K562 (cell line): ENCODE measurements at regions not wholly inside any gene's neighbourhood (a gene's known extent, or its start where the extent isn't known, plus 50 kb on each side); places are given as distances from the start of the nearest gene placed in this dataset.

ENCODE experiments used
- ATAC-seq: fragments of 200-7000 bp; cut with Tn5 transposase; 3 replicates; pipeline ENCODE4 v1.9.1; 2020; ENCODE audit warnings: moderate library complexity
- BruUV-seq: library from RNA; stranded (reverse); fragments of 400-500 nt; replicated peaks from 2 replicates; lab custom pipeline; 2021; lab: Mats Ljungman, UMichigan
- CTCF ChIA-PET: fragments of 300-600 bp; formaldehyde crosslinking; extraction: SDS; loops from one replicate; lab custom pipeline; 2021; ENCODE audit warnings: low intra/inter-chr PET ratio; lab: Yijun Ruan, JAX
- POLR2A ChIA-PET: fragments of 300-600, 350-650 bp; sonication (Branson Sonifier 250); formaldehyde crosslinking; extraction: SDS; loops from one replicate; lab custom pipeline; 2021; ENCODE audit warnings: antibody characterized with exemption, inconsistent platforms; lab: Yijun Ruan, JAX
- DNase-seq, 4 experiments: peaks; one replicate each; pipeline versions ENCODE4 v3.0.0 to v3.0.0-alpha.2; 2011 to 2018; ENCODE audit warnings: low spot score in 3 of 4, mixed read lengths in 3 of 4; ENCODE audit errors: extremely low read depth in 1 of 4
- FAIRE-seq: peaks from 2 replicates; lab custom pipeline; 2011; peaks lifted over from hg19 to GRCh38; lab: Jason Lieb, UNC
- H2AFZ ChIP-seq: 2 replicates; pipeline ENCODE4 v1.6.0; 2011; ENCODE audit warnings: low read depth, low read length, control low read depth, inconsistent platforms
- H3K27ac ChIP-seq: fragments of 200-600 bp; 3 replicates; pipeline ENCODE4 v1.8.0; 2011; ENCODE audit warnings: low read depth, mild to moderate bottlenecking, control low read depth, inconsistent platforms, low read length, moderate library complexity, mixed read lengths; ENCODE audit errors: extremely low read depth
- H3K27me3 ChIP-seq, 2 experiments: fragments of 300-600 bp in 1 of 2; 2 replicates in 1 of 2; 3 replicates in 1 of 2; pipeline versions ENCODE4 v1.6.0 to v1.8.0; 2011; ENCODE audit warnings: inconsistent platforms in 2 of 2, low read length in 2 of 2, mild to moderate bottlenecking in 1 of 2, mixed read lengths in 1 of 2, moderate library complexity in 1 of 2; ENCODE audit not compliant: control insufficient read depth in 2 of 2, insufficient read depth in 2 of 2
- H3K36me3 ChIP-seq: fragments of 300-600 bp; 3 replicates; pipeline ENCODE4 v1.8.0; 2011; ENCODE audit warnings: mild to moderate bottlenecking, low read length, inconsistent platforms; ENCODE audit not compliant: control insufficient read depth, insufficient read depth
- H3K4me1 ChIP-seq, 2 experiments: fragments of 200-600 bp in 1 of 2; replicated peaks in 1 of 2; 2 replicates in 1 of 2; 3 replicates in 1 of 2; pipeline versions ENCODE4 v1.5.1 to v1.8.0; 2011; ENCODE audit warnings: inconsistent platforms in 2 of 2, low read length in 2 of 2, mild to moderate bottlenecking in 1 of 2, mixed read lengths in 1 of 2, moderate library complexity in 1 of 2; ENCODE audit not compliant: control insufficient read depth in 2 of 2, insufficient read depth in 2 of 2
- H3K4me2 ChIP-seq: 2 replicates; pipeline ENCODE4 v1.6.1; 2011; ENCODE audit warnings: low read length, control low read depth, inconsistent platforms, mixed read lengths; ENCODE audit not compliant: insufficient read depth
- H3K4me3 ChIP-seq: fragments of 200-600 bp; sonication (generic), shearing (Covaris generic); 2 replicates; pipeline ENCODE4 v1.5.1; 2016; ENCODE audit warnings: control low read depth, inconsistent platforms
- H3K79me2 ChIP-seq: fragments of 200-600 bp; 3 replicates; pipeline ENCODE4 v1.8.0; 2011; ENCODE audit warnings: low read length, inconsistent platforms; ENCODE audit not compliant: control insufficient read depth, insufficient read depth
- H3K9ac ChIP-seq, 2 experiments: 2 replicates each; pipeline versions ENCODE4 v1.6.0 to v1.6.1; 2011; ENCODE audit warnings: low read depth in 2 of 2, low read length in 2 of 2, control low read depth in 1 of 2, inconsistent platforms in 1 of 2, mild to moderate bottlenecking in 1 of 2, mixed read lengths in 1 of 2; ENCODE audit not compliant: insufficient read depth in 1 of 2
- H3K9me1 ChIP-seq: one replicate; pipeline ENCODE4 v1.6.0; 2011; ENCODE audit warnings: inconsistent platforms, mild to moderate bottlenecking, low read length, moderate library complexity; ENCODE audit not compliant: control insufficient read depth, insufficient read depth
- H3K9me3 ChIP-seq: replicated peaks from 2 replicates; pipeline ENCODE4 v1.5.1; 2011; ENCODE audit warnings: low read depth, low read length, inconsistent platforms; ENCODE audit not compliant: control insufficient read depth, insufficient read depth
- H4K20me1 ChIP-seq: replicated peaks from 2 replicates; pipeline ENCODE4 v1.6.1; 2011; ENCODE audit warnings: low read length, inconsistent platforms, mixed read lengths; ENCODE audit not compliant: control insufficient read depth, insufficient read depth
- CBX2 ChIP-seq: fragments of 200-600 bp; sonication (generic); IDR thresholded peaks from one replicate; pipeline ENCODE4 v1.6.1; 2012; ENCODE audit warnings: mild to moderate bottlenecking, low read length, inconsistent platforms; ENCODE audit not compliant: insufficient read depth, poor library complexity, severe bottlenecking
- CEBPB ChIP-seq: fragments of 450-650 bp; IDR thresholded peaks from 2 replicates; pipeline ENCODE4 v1.6.1; 2016; ENCODE audit warnings: missing genetic modification characterization, missing compliant biosample characterization
- DNMT1 ChIP-seq: fragments of 450-650 bp; IDR thresholded peaks from 2 replicates; pipeline ENCODE4 v1.6.1; 2016; ENCODE audit warnings: antibody characterized with exemption, mild to moderate bottlenecking
- HMG20A ChIP-seq: fragments of 450-650 bp; formaldehyde crosslinking; conservative IDR thresholded peaks from 2 replicates; pipeline ENCODE4 v1.4.0; 2020; ENCODE audit warnings: mild to moderate bottlenecking, mixed read lengths
- NFATC3 ChIP-seq: fragments of 450-650 bp; IDR thresholded peaks from 2 replicates; pipeline ENCODE4 v1.6.1; 2017; ENCODE audit warnings: mild to moderate bottlenecking
- NR2C1 ChIP-seq, 2 experiments: fragments of 450-650 bp; IDR thresholded peaks; 2 replicates each; pipeline ENCODE4 v1.6.1; 2017; ENCODE audit warnings: mild to moderate bottlenecking in 2 of 2, antibody characterized with exemption in 1 of 2, inconsistent platforms in 1 of 2, missing compliant biosample characterization in 1 of 2, missing genetic modification characterization in 1 of 2
- RCOR1 ChIP-seq, 2 experiments: IDR thresholded peaks; 2 replicates each; pipeline ENCODE4 v1.6.1; 2012; ENCODE audit warnings: low read depth in 2 of 2, low read length in 2 of 2, borderline replicate concordance in 1 of 2, improper control_type of control experiment in 1 of 2
- RHOXF2B ChIP-seq: fragments of 250-450 bp; sonication (Bioruptor Pico); conservative IDR thresholded peaks from 2 replicates; pipeline ENCODE4 v1.5.1; 2021
- SAFB ChIP-seq: fragments of 200-400 bp; formaldehyde crosslinking; IDR thresholded peaks from 2 replicates; pipeline ENCODE4 v1.6.1; 2017; ENCODE audit warnings: low read depth, low read length, borderline replicate concordance
- SNAPC5 ChIP-seq: fragments of 250-450 bp; sonication (Bioruptor Pico); IDR thresholded peaks from 2 replicates; pipeline ENCODE4 v1.8.0; 2021; ENCODE audit warnings: moderate library complexity, mild to moderate bottlenecking, inconsistent platforms
- SRSF1 ChIP-seq: fragments of 200-400 bp; formaldehyde crosslinking; IDR thresholded peaks from 2 replicates; pipeline ENCODE4 v1.6.1; 2017; ENCODE audit warnings: mild to moderate bottlenecking, low read depth, low read length, moderate library complexity
- TARDBP ChIP-seq: fragments of 450-650 bp; IDR thresholded peaks from 2 replicates; pipeline ENCODE4 v1.6.1; 2016
- TEAD2 ChIP-seq: fragments of 450-650 bp; IDR thresholded peaks from 2 replicates; pipeline ENCODE4 v1.6.1; 2016; ENCODE audit warnings: missing genetic modification characterization, control low read depth, missing compliant biosample characterization
- TFAP4 ChIP-seq: sonication (generic); formaldehyde crosslinking; IDR thresholded peaks from 2 replicates; pipeline ENCODE4 v1.8.0; 2022; ENCODE audit warnings: missing genetic modification reagents, mild to moderate bottlenecking, moderate library complexity, borderline replicate concordance
- ZBTB34 ChIP-seq: fragments of 250-450 bp; sonication (Bioruptor Pico); IDR thresholded peaks from 2 replicates; pipeline ENCODE4 v1.8.0; 2021; ENCODE audit warnings: mild to moderate bottlenecking, moderate library complexity
- ZFP30 ChIP-seq: fragments of 250-450 bp; sonication (Bioruptor Pico); IDR thresholded peaks from 2 replicates; pipeline ENCODE4 v1.8.0; 2022; ENCODE audit warnings: moderate library complexity, mild to moderate bottlenecking, inconsistent platforms, borderline replicate concordance
- WGBS: fragments of 100-300 bp; shearing (Covaris generic); methylation state at CpG from one replicate; pipeline ENCODE4 v1.1.6; 2016; ENCODE audit warnings: low coverage, mixed read lengths; ENCODE audit not compliant: insufficient coverage; ENCODE audit errors: missing lambda C conversion rate; 5-methylcytosine and 5-hydroxymethylcytosine counted together
- in situ Hi-C: fragments of 300-500 bp; cut with MboI; formaldehyde crosslinking; loops from 4 replicates; pipeline ENCODE4 v1.15.0; 2018; ENCODE audit warnings: inconsistent platforms, mixed read lengths
- intact Hi-C: fragments of 100-400 bp; cut with micrococcal nuclease; formaldehyde crosslinking; loops from 2 replicates; pipeline ENCODE4 v1.14.2; 2022

- 18% methylated on average over 4 of the region's 4 CpGs for WGBS
- FAIRE-seq (no peak), DNase-seq (no peak), ATAC-seq (no peak)
- CTCF ChIA-PET, result no interaction called here
- no peaks in the 10 kb centered on the region for H3K79me2 ChIP-seq
- no peak overlapping the region for H3K27ac ChIP-seq
- H3K9me1 ChIP-seq, result no peaks in the 10 kb centered on the region
- no peak for TF ChIP-seq NR2C1 (IDR thresholded peaks at IDR 0.05)
- TF ChIP-seq NR2C1 (tag; IDR thresholded peaks at IDR 0.05), result no peak
- no peak for TF ChIP-seq SAFB
- no peak for TF ChIP-seq RCOR1 (IDR thresholded peaks at IDR 0.05; ENCODE audit: borderline replicate concordance in 1 of 2, low read depth in 2 of 2, low read length in 2 of 2)
- no peak for TF ChIP-seq TEAD2 (tag)
- no peak for TF ChIP-seq DNMT1
- no peak for TF ChIP-seq SNAPC5 (CRISPR knock-in tag)
- no peak for TF ChIP-seq HMG20A
- TF ChIP-seq CEBPB (tag), result no peak
- no peak for TF ChIP-seq CBX2
- TF ChIP-seq RHOXF2B (CRISPR knock-in tag), result no peak
- TF ChIP-seq NFATC3, result no peak
- TF ChIP-seq SRSF1, result no peak
- no peak for TF ChIP-seq TARDBP
- no peak for TF ChIP-seq TFAP4 (CRISPR knock-in tag)
- TF ChIP-seq ZFP30 (CRISPR knock-in tag), result no peak
- TF ChIP-seq ZBTB34, result no peak
- H2AFZ ChIP-seq, result no peak overlapping the region
- no peaks in the 10 kb centered on the region for H3K9me3 ChIP-seq
- H3K4me1 ChIP-seq, result no peaks in the 10 kb centered on the region
- POLR2A ChIA-PET, result interaction anchor here (1.0 kb wide), 1 partner anchor 31 kb away, joined by 3 read pairs; no protein-coding TSS in a partner anchor
- H3K27me3 ChIP-seq, result no peaks in the 10 kb centered on the region
- H3K4me2 ChIP-seq, result no peak overlapping the region
- intact Hi-C loops, result no loop called here
- in situ Hi-C loops, result no loop called here
- H4K20me1 ChIP-seq, result 0 out of 2 replicates have a peak, but pooled peaks cover 3% of the 10 kb centered on the region
- no TSS peak for BruUV-seq
- H3K4me3 ChIP-seq, result no peak overlapping the region
- no peak overlapping the region for H3K9ac ChIP-seq
- H3K36me3 ChIP-seq, result no peaks in the 10 kb centered on the region
Measured at GRCh38 chr5:67805666-67806348, 409.7 kb upstream of the PIK3R1 start.
